Activated naive CD4-positive, alpha-beta T cell treated with anti-CD3 and anti-CD28 coated beads, Interleukin-2, amount 10 ng/mL, durations not matched to agents 7 days and 5 days (primary cell): ENCODE measurements at regions not wholly inside any gene's neighbourhood (a gene's known extent, or its start where the extent isn't known, plus 50 kb on each side); places are given as distances from the start of the nearest gene placed in this dataset.

ENCODE experiments used
- CTCF ChIA-PET: fragments of 350-600 bp; sonication (Branson Sonifier 250); formaldehyde crosslinking; loops from one replicate; lab custom pipeline; 2021; ENCODE audit warnings: antibody characterized with exemption; lab: Charles Lee
- DNase-seq: peaks from one replicate; pipeline ENCODE4 v3.0.0-alpha.2; 2020
- H3K27ac Mint-ChIP-seq: one replicate; pipeline ENCODE4 v1.8.0; 2021; ENCODE audit warnings: mild to moderate bottlenecking, moderate library complexity, mixed read lengths
- H3K27me3 Mint-ChIP-seq: one replicate; pipeline ENCODE4 v1.8.0; 2021; ENCODE audit warnings: mild to moderate bottlenecking, mixed read lengths
- H3K36me3 Mint-ChIP-seq: one replicate; pipeline ENCODE4 v1.8.0; 2021; ENCODE audit warnings: mixed read lengths
- H3K4me1 Mint-ChIP-seq: one replicate; pipeline ENCODE4 v1.8.0; 2021; ENCODE audit warnings: mixed read lengths
- H3K4me3 Mint-ChIP-seq: one replicate; pipeline ENCODE4 v1.8.0; 2021; ENCODE audit warnings: mild to moderate bottlenecking, moderate library complexity, mixed read lengths
- H3K9me3 Mint-ChIP-seq: one replicate; pipeline ENCODE4 v1.8.0; 2021; ENCODE audit warnings: mixed read lengths

DNA sequence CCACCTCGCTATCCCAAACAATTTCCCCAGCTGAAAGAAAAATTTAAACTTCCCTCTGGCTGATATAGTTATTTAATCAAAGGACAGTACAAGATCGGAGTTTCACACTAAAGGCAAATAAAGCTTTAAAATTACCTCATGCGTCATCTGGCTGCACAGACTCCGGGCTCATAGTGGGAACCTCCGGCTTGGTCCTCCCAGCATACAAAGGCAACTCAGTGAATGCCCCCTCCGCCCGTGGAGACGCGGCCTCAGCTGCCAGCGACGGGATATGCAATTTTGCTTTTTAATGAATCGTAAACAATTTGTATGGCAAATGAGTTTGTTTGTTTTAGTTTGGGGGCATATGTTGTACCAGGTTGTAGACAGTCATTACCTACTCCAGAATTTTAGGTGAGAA lies 214.6 kb upstream of the NFIA start:
- Mint-ChIP-seq H3K36me3 (no peaks in the 10 kb centered on the region), H3K9me3 (no peaks in the 10 kb centered on the region), H3K4me3 (no peak overlapping the region), H3K27ac (no peak overlapping the region), H3K27me3 (no peaks in the 10 kb centered on the region), H3K4me1 (no peaks in the 10 kb centered on the region)
- no peak for DNase-seq
- CTCF ChIA-PET = no interaction called here

DNA sequence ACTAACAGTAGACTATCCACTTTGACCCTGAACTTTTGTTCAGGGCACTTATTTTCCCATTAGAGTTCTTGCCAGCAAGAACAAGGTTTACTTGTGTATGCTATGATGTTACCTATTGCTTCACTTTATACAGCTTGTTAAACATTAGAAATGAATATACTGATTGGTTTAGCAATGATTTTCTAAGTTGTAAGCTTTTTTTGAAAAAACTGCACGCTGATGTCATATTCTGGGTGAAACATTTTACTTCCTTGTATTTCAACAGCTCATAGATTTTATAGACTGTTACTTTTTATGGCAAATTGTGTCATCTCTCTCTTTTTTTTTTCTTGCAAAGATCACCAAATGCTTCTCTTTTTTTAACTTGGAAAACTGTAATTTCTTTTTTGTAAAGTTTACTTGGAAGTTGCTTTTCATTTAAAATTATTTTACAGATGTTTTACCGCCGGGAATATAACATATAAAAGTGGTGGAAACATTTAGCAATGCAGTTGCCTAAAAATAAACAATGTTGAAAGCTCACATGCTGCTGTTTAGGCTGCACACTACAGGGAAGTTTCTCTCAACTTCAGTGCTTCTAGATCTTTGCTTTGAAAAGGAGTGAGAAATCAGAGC lies 215.3 kb upstream of the NFIA start:
- H3K4me1 Mint-ChIP-seq = no peaks in the 10 kb centered on the region
- CTCF ChIA-PET = no interaction called here
- no peak for DNase-seq
- no peak overlapping the region for H3K4me3 Mint-ChIP-seq
- H3K27me3 Mint-ChIP-seq = no peaks in the 10 kb centered on the region
- no peak overlapping the region for H3K27ac Mint-ChIP-seq
- no peaks in the 10 kb centered on the region for H3K9me3 Mint-ChIP-seq
- H3K36me3 Mint-ChIP-seq = no peaks in the 10 kb centered on the region

DNA sequence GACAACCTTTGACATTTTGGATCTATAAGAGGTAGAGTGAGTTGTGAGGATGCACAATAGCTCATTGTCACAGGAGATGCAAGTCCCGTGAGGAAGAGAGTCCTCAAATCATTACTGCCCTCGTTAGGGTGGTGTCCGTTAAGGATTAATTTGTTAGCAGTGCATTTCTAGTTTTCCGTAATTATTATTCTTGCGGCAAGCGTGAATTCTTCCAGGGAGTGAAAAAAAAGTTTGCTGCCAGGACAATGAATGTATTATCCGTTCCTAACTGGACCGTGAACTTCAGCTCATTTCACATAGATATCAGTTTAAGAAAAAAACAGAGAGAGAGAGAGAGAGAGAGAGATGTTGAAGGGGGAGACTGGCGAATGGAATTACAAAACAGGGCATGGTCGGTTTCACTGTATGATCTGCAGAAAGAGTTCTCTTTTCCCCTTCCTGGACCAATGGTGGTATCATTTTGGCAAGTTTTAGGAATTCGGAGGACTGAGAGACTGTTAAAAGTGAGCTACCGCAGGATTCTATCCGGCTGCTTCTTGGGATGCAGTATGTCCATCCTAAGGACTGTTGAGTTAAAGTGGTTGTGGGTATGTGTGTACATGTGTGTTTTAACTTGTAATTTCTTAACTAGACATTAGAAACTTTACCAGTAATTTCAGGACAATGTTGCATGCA lies 216.0 kb upstream of the NFIA start:
- CTCF ChIA-PET = no interaction called here
- no peak overlapping the region for H3K27ac Mint-ChIP-seq
- H3K4me1 Mint-ChIP-seq = no peaks in the 10 kb centered on the region
- H3K27me3 Mint-ChIP-seq = no peaks in the 10 kb centered on the region
- DNase-seq = no peak
- H3K4me3 Mint-ChIP-seq = no peak overlapping the region
- H3K9me3 Mint-ChIP-seq = no peaks in the 10 kb centered on the region
- H3K36me3 Mint-ChIP-seq = no peaks in the 10 kb centered on the region

DNA sequence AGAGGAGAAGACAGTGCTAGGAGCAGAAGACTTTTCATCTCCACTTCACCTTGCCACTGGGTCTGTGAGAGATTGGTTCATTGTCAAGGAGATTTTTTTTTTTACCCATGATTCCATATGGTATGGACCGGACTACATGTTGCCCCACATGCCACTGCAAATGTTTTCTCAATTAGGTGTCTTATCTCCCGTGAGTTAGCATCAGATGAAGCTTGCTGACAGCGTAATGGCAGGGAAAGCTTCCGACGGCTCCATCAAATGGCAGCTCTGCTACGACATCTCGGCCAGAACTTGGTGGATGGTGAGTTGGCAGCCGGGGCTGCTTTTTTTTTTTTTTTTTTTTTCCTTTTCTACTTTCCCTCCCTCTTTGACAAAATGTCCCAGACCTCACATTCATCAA lies 217.2 kb upstream of the NFIA start:
- Mint-ChIP-seq H3K4me3 (no peak overlapping the region), H3K27me3 (no peaks in the 10 kb centered on the region), H3K27ac (no peak overlapping the region), H3K36me3 (no peaks in the 10 kb centered on the region), H3K9me3 (no peaks in the 10 kb centered on the region), H3K4me1 (no peaks in the 10 kb centered on the region)
- CTCF ChIA-PET = no interaction called here
- no peak for DNase-seq

DNA sequence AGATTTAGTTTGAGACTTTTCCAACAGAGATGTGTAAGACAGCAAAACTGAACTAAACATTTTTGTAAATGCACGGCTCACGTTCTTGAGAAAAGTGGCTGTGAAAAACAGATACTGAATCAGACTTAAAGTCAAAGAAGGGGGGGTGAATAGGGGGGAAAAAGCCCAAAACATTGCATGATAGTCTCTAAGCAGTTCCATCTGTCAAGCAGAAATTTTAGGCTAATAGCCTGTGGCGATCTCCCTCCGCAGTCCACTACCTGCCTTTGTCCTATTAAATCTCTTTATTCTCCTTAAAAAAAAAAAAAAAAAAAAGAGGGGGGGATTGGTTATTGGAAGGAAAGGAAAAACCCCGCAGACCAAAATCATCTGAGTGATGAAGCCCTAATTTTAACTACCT lies 217.6 kb upstream of the NFIA start:
- no peak overlapping the region for H3K4me3 Mint-ChIP-seq
- no peak for DNase-seq
- no peaks in the 10 kb centered on the region for H3K27me3 Mint-ChIP-seq
- no peaks in the 10 kb centered on the region for H3K4me1 Mint-ChIP-seq
- H3K36me3 Mint-ChIP-seq = no peaks in the 10 kb centered on the region
- H3K27ac Mint-ChIP-seq = no peak overlapping the region
- no peaks in the 10 kb centered on the region for H3K9me3 Mint-ChIP-seq
- CTCF ChIA-PET = no interaction called here

DNA sequence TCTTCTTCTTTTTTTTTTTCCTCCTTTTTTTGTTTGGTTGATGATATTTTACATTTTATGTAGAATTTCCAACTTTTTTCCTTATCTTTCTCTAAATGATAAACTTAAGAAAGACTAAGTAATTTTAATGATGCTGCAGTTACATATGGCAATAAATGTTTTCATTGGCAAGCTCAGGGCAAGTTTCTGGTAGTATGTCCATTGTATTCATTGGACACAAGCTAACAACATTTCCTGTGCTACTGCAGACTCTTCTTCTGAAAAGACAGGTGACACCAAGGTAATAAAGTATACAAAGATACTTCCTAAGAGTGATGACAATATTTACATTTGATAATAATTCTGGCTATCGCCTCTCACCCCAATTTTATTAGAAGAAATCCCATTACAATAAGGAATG lies 219.2 kb upstream of the NFIA start:
- Mint-ChIP-seq H3K36me3 (no peaks in the 10 kb centered on the region), H3K4me1 (no peaks in the 10 kb centered on the region), H3K27me3 (no peaks in the 10 kb centered on the region), H3K4me3 (no peak overlapping the region), H3K27ac (no peak overlapping the region), H3K9me3 (no peaks in the 10 kb centered on the region)
- CTCF ChIA-PET = no interaction called here
- no peak for DNase-seq

DNA sequence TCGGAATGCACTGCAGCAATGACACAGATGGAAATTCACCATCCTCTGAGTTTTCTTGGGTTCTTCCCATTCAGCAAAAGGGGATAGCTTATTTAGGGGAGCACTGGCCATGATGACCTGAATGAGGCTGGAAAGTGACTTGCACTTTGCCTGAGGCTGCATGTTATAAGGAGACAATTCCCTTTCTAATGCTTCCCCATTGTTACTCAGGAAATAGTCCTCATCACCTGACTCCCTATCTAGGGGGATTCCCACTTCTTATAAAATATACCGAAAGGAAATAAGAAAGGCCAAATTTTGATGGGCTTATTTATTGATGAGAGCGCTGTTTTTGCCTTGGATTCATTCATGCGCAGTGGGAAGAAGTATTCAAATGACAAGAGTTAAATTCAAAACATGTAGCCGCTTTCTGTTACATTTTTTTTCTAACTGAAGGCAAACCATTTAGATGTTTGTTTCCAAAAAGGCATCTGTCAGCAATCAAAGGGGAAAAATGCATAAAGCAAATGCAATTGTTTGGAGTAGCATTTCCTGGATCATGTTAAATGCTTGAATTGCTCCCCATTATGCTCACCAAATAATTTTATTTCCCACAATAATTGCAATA lies 220.3 kb upstream of the NFIA start:
- CTCF ChIA-PET = no interaction called here
- DNase-seq = no peak
- Mint-ChIP-seq H3K4me3 (no peak overlapping the region), H3K9me3 (no peaks in the 10 kb centered on the region), H3K27ac (no peak overlapping the region), H3K4me1 (no peaks in the 10 kb centered on the region), H3K27me3 (no peaks in the 10 kb centered on the region), H3K36me3 (no peaks in the 10 kb centered on the region)

DNA sequence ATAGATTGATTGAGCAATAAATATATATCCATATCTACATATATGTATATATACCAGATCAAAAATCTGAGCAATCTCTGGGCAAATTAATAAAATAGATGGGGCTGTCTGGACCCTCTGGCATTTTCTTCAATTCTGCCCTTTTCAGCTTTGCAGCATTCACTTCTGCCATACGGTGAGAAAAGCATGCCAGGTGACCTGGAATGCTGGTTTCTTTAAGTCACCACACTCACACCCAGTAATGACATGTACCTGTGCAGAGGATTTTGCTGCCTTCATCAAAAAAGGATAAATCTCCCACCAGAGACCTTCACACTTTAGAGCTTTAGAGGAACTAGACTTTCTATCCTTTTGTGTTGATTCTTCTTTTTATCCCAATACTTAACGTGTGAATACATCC lies 223.2 kb upstream of the NFIA start:
- CTCF ChIA-PET = no interaction called here
- H3K4me1 Mint-ChIP-seq = no peaks in the 10 kb centered on the region
- no peak for DNase-seq
- H3K9me3 Mint-ChIP-seq = no peaks in the 10 kb centered on the region
- H3K36me3 Mint-ChIP-seq = no peaks in the 10 kb centered on the region
- no peak overlapping the region for H3K27ac Mint-ChIP-seq
- H3K27me3 Mint-ChIP-seq = no peaks in the 10 kb centered on the region
- no peak overlapping the region for H3K4me3 Mint-ChIP-seq

DNA sequence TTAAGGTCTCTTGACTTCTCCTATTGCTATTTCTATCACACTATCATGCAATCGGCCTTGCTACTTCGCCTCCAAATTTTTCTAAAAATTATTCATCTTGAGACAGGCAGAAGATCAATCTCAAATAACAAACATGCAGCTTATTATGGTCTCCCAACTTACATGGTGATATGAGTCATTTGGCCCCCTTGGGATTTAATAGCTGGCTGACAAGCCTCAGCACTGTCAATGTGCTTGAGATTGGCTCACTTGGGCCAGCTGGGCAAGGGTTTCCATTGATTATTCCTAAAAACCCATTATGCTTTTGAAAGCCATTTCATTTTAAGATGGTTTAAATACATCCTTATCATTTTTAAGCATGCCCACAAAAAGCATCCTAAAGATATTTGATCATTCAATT lies 224.5 kb upstream of the NFIA start:
- DNase-seq = no peak
- Mint-ChIP-seq H3K9me3 (no peaks in the 10 kb centered on the region), H3K4me3 (no peak overlapping the region), H3K27me3 (no peaks in the 10 kb centered on the region), H3K4me1 (no peaks in the 10 kb centered on the region), H3K36me3 (no peaks in the 10 kb centered on the region), H3K27ac (no peak overlapping the region)
- CTCF ChIA-PET = no interaction called here

DNA sequence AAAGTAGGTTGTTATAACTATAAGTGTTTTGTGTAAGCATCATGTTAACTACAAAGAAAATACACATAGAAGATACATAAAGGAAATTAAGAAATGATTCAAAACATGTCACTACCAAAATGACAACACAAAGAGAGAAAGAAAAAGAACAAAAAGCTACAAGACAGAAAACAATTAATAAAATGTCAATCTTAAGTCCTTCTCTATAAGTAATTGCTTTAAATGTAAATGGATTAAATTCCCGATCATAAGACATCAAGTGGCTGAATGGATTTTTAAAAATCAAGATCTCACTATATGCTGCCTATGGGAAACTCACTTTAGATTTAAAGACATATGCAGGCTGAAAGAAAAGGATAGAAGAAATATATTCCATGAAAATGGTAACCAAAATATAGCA lies 232.3 kb upstream of the NFIA start:
- Mint-ChIP-seq H3K4me3 (no peak overlapping the region), H3K36me3 (no peaks in the 10 kb centered on the region), H3K9me3 (no peaks in the 10 kb centered on the region), H3K4me1 (no peaks in the 10 kb centered on the region), H3K27ac (no peak overlapping the region), H3K27me3 (no peaks in the 10 kb centered on the region)
- CTCF ChIA-PET = interaction anchor here (0.6 kb wide), 1 partner anchor 1002 kb away, joined by 4 read pairs; no protein-coding TSS in a partner anchor
- DNase-seq = no peak

DNA sequence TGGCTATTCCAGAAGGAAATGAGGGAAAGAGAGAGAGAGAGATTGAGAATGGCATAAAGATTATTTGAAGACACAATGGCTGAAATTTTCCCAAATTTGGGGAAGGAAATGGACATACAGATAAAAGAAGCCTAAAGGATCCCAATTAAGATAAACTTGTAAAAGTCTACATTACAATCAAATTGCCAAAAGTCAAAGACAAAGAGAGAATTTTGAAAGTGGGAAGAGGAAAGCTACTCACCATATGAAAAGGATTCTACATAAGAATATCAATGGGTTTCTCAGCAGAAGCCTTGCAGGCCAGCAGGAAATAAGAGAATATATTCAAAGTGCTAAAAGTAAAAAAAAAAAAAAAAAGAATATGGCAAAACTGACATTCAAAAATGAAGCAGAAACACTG lies 233.0 kb upstream of the NFIA start:
- CTCF ChIA-PET = interaction anchor here (0.9 to 1.9 kb wide), 3 partner anchors 130 to 790 kb away, joined by 3 to 9 read pairs (median 3); no protein-coding TSS in a partner anchor
- Mint-ChIP-seq H3K36me3 (no peaks in the 10 kb centered on the region), H3K9me3 (no peaks in the 10 kb centered on the region), H3K27ac (no peak overlapping the region), H3K27me3 (no peaks in the 10 kb centered on the region), H3K4me3 (no peak overlapping the region), H3K4me1 (no peaks in the 10 kb centered on the region)
- no peak for DNase-seq

DNA sequence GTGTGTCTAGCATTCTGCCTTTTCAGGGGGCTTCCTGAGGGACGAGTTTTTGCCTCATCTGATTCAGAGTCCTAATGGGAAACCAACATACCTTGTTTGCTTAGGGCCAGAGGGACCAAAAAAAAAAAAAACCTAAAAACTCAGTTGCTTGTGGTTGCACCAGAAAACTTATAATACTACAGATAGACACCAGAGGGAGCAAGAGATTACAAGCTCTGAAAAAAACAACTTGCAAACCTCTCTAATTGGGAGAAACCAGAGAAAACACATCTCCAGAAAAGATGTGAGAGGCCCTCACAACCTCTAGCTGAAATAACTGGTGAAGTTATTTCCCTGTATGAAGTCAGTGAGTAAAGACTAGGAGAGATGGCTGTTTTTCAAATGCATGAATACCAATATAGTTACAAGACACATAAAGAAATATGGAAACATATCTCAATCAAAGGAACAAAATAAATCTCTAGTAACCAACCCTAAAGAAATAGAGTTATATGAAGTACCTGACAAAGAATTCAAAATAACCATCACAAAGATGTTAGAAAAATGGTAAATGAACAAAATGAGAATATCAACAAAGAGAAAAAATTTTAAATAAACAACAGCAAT lies 233.7 kb upstream of the NFIA start:
- no peak overlapping the region for H3K4me3 Mint-ChIP-seq
- no peaks in the 10 kb centered on the region for H3K27me3 Mint-ChIP-seq
- no peaks in the 10 kb centered on the region for H3K4me1 Mint-ChIP-seq
- no peaks in the 10 kb centered on the region for H3K9me3 Mint-ChIP-seq
- CTCF ChIA-PET = interaction anchor here (0.6 to 1.9 kb wide), 9 partner anchors 12 to 791 kb away, joined by 3 to 9 read pairs (median 3); no protein-coding TSS in a partner anchor
- no peak for DNase-seq
- no peak overlapping the region for H3K27ac Mint-ChIP-seq
- H3K36me3 Mint-ChIP-seq = no peaks in the 10 kb centered on the region

DNA sequence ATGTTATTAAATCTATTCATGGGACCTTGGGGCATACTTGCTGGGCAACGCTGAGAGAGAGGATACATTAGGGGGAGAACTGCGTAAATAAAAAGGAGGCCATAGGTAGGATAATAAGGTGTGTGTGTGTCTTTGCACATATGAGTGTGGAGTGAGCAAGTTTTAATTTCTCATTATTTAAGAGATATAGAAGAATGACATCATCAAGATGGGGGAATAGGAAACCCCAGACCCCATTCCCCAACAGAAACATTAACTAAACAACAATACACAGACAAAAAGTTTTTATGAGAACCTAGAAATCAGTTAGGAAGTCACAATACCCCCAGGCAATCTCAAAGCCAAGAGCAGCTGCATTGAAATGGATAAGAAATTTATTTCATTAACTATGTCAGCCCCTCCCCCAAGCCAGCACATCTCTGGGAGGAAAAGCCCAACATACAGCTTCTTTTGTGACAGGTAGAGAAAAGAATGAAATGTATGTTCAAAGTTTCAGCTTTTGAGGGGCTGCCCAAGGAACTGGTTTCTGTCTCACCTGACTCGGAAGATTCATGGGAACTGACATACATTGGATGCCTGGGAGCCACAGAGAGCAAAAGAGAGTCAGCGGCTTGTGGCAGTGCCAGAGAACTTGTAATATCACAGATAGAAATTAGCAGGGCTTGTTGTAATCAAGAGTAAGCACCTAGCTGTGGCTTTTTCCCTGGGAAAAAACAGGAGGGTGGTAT lies 234.3 kb upstream of the NFIA start:
- no peaks in the 10 kb centered on the region for H3K36me3 Mint-ChIP-seq
- H3K4me3 Mint-ChIP-seq = no peak overlapping the region
- CTCF ChIA-PET = interaction anchor here (0.8 to 1.9 kb wide), 5 partner anchors 11 to 202 kb away, joined by 3 to 9 read pairs (median 3); no protein-coding TSS in a partner anchor
- H3K27me3 Mint-ChIP-seq = no peaks in the 10 kb centered on the region
- no peak for DNase-seq
- H3K9me3 Mint-ChIP-seq = no peaks in the 10 kb centered on the region
- H3K4me1 Mint-ChIP-seq = no peaks in the 10 kb centered on the region
- no peak overlapping the region for H3K27ac Mint-ChIP-seq

DNA sequence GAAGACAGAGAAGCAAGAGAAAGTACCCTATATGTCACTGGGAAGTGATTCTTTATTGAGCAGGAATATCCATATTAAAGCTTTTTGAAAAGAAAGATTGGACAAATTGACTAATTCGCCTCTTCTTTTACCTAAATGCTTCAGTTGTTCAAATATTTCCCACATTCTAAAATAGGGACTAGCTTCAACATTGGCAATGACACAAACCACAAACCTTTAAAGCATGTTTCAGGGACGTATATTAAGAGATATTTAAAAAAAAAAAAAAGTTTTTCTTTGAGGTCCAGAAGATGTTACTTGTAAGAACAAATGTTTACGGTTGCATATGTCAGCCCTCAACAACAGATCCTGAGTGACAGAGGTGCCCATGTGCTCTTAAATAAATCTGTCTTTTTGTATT lies 235.0 kb upstream of the NFIA start:
- Mint-ChIP-seq H3K36me3 (no peaks in the 10 kb centered on the region), H3K27ac (no peak overlapping the region), H3K27me3 (no peaks in the 10 kb centered on the region), H3K4me3 (no peak overlapping the region), H3K4me1 (no peaks in the 10 kb centered on the region), H3K9me3 (no peaks in the 10 kb centered on the region)
- CTCF ChIA-PET = no interaction called here
- DNase-seq = no peak
